GM12873 (cell line): ENCODE measurements at regions not wholly inside any gene's neighbourhood (a gene's known extent, or its start where the extent isn't known, plus 50 kb on each side); places are given as distances from the start of the nearest gene placed in this dataset.

Source experiments
- CTCF ChIP-seq: IDR thresholded peaks from 2 replicates; pipeline ENCODE4 v1.5.1; 2012; ENCODE audit warnings: low read depth, mild to moderate bottlenecking, moderate library complexity, low read length, control low read depth; ENCODE audit not compliant: insufficient read depth; ENCODE audit errors: missing control alignments

GRCh38 chr2:146591908-146592307, 1252.9 kb upstream of the ACVR2A start:
- TF ChIP-seq CTCF = no peak

- TF ChIP-seq CTCF = no peak
Observed at GRCh38 chr2:146587291-146587713, 1257.5 kb upstream of the ACVR2A start.

- no peak for TF ChIP-seq CTCF
Observed at GRCh38 chr2:146584316-146584715, 1260.5 kb upstream of the ACVR2A start.

- no peak for TF ChIP-seq CTCF
Observed at GRCh38 chr2:146579147-146579930, 1265.5 kb upstream of the ACVR2A start.

- no peak for TF ChIP-seq CTCF
Observed at GRCh38 chr2:146576339-146577111, 1268.3 kb upstream of the ACVR2A start.

- TF ChIP-seq CTCF = no peak
Observed at GRCh38 chr2:146572598-146572997, 1272.2 kb upstream of the ACVR2A start.

- no peak for TF ChIP-seq CTCF
Observed at GRCh38 chr2:146561996-146562395, 1282.8 kb upstream of the ACVR2A start.
